BJ (cell line): ENCODE measurements at regions not wholly inside any gene's neighbourhood (a gene's known extent, or its start where the extent isn't known, plus 50 kb on each side); places are given as distances from the start of the nearest gene placed in this dataset.

Source experiments
- CTCF ChIA-PET: fragments of 350-600 bp; formaldehyde crosslinking; extraction: SDS; loops from one replicate; lab custom pipeline; 2021; ENCODE audit warnings: antibody characterized with exemption, inconsistent platforms; lab: Yijun Ruan, JAX
- POLR2A ChIA-PET: fragments of 300-600 bp; sonication (Branson Sonifier 250); formaldehyde crosslinking; extraction: SDS; loops from one replicate; lab custom pipeline; 2021; ENCODE audit warnings: antibody characterized with exemption; lab: Charles Lee
- DNase-seq: peaks from one replicate; pipeline ENCODE4 v3.0.0-alpha.2; 2011; ENCODE audit warnings: low read depth
- H3K27me3 ChIP-seq: 2 replicates; pipeline ENCODE4 v1.6.0; 2011; ENCODE audit warnings: low read length; ENCODE audit not compliant: control insufficient read depth, insufficient read depth
- H3K36me3 ChIP-seq: 2 replicates; pipeline ENCODE4 v1.5.1; 2011; ENCODE audit warnings: low read length; ENCODE audit not compliant: control insufficient read depth, insufficient read depth
- H3K4me3 ChIP-seq: 2 replicates; pipeline ENCODE4 v1.5.1; 2011; ENCODE audit warnings: low read depth, mild to moderate bottlenecking, control low read depth, low read length
- TF ChIP-seq, protein P1 (sequence below): IDR thresholded peaks from 2 replicates; pipeline ENCODE4 v1.5.1; 2011; ENCODE audit warnings: low read depth, mild to moderate bottlenecking, control low read depth, inconsistent platforms, low read length, moderate library complexity; ENCODE audit not compliant: insufficient read depth

DNA sequence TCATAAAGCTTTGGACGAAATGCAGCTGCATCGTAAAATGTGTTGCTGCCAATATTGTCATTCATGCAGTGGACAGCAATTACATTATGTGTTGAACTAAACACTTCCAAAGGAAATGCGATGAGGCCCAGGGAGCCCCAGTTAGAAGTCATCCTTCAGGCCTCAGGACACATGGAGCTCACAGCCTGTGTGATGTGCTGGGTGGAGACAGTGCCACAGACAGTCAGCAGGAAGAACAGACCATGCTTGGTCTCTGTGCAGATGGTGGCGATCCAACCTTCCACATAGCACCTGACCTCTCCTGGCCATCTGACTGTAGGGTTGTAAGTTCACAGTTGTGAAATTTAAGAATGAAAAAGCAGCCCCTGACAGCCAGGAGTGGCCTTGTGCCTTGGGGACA, 118.3 kb upstream of the ALKAL2 start:
- POLR2A ChIA-PET = no interaction called here
- CTCF ChIA-PET = interaction anchor here (0.8 kb wide), 1 partner anchor 85 kb away, joined by 3 read pairs; no protein-coding TSS in a partner anchor
- Histone ChIP-seq H3K27me3 (no peaks in the 10 kb centered on the region), H3K4me3 (no peak overlapping the region), H3K36me3 (no peaks in the 10 kb centered on the region)
- DNase-seq = no peak
- TF ChIP-seq, protein P1, sequence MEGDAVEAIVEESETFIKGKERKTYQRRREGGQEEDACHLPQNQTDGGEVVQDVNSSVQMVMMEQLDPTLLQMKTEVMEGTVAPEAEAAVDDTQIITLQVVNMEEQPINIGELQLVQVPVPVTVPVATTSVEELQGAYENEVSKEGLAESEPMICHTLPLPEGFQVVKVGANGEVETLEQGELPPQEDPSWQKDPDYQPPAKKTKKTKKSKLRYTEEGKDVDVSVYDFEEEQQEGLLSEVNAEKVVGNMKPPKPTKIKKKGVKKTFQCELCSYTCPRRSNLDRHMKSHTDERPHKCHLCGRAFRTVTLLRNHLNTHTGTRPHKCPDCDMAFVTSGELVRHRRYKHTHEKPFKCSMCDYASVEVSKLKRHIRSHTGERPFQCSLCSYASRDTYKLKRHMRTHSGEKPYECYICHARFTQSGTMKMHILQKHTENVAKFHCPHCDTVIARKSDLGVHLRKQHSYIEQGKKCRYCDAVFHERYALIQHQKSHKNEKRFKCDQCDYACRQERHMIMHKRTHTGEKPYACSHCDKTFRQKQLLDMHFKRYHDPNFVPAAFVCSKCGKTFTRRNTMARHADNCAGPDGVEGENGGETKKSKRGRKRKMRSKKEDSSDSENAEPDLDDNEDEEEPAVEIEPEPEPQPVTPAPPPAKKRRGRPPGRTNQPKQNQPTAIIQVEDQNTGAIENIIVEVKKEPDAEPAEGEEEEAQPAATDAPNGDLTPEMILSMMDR = no peak

DNA sequence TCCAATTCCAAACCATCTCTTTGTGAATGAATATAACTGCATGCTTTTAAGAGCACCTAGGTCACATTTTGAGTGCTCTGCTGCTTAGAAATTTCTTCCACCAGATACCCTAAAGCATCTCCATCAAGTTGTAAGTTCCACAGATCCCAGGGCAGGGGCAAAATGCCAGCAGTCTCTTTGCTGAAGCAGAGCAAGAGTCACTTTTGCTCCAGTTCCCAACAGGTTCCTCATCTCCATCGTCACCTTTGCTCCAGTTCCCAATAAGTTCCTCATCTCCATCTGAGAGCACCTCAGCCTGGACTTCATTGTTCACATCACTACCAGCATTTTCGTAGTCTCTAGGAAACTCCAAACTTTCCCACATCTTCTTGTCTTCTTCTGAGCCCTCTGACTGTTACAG, 116.7 kb upstream of the ALKAL2 start:
- POLR2A ChIA-PET = no interaction called here
- H3K36me3 ChIP-seq = no peaks in the 10 kb centered on the region
- H3K27me3 ChIP-seq = no peaks in the 10 kb centered on the region
- no peak for DNase-seq
- CTCF ChIA-PET = no interaction called here
- no peak overlapping the region for H3K4me3 ChIP-seq
- TF ChIP-seq, protein P1 = no peak

DNA sequence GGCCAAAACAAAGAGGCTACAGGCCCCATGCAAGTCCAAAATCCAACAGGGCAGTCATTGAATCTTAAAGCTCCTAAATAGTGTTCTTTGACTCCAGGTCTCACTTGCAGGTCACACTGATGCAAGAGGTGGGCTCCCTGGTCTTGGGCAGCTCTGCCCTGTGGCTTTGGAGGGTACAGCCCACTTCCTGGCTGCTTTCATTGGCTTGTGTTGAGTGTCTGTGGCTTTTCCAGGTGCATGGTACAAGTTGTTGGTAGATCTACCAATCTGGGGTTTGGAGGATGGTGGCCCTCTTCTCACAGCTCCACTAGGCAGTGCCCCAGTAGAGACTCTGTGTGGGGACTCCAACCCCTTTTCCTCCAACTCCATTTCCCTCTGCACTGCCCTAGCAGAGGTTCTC, 115.8 kb upstream of the ALKAL2 start:
- Histone ChIP-seq H3K27me3 (no peaks in the 10 kb centered on the region), H3K4me3 (no peak overlapping the region), H3K36me3 (no peaks in the 10 kb centered on the region)
- DNase-seq = no peak
- POLR2A ChIA-PET = no interaction called here
- TF ChIP-seq, protein P1 = no peak
- CTCF ChIA-PET = no interaction called here

DNA sequence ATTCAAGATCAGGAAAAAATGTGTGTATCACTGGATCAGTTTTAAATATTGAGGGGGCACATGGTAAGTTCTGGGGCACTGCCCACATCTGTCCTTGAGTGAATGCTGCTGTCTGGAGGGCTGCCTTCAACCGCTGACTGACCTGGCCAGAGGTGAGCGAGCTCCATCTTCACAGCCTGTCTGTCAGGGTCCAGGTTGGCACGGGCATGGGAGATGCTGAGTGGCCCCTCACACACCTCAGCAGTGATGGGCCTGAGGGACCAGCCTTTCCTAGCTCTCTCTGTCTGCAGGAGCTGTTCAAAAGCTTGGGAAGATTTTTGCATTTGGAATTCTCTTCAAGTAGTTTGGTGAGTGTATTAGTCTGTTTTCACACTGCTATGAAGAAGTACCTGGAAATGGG, 114.8 kb upstream of the ALKAL2 start:
- H3K4me3 ChIP-seq = no peak overlapping the region
- H3K36me3 ChIP-seq = no peaks in the 10 kb centered on the region
- H3K27me3 ChIP-seq = no peaks in the 10 kb centered on the region
- TF ChIP-seq, protein P1 = no peak
- no peak for DNase-seq
- CTCF ChIA-PET = no interaction called here
- POLR2A ChIA-PET = no interaction called here

DNA sequence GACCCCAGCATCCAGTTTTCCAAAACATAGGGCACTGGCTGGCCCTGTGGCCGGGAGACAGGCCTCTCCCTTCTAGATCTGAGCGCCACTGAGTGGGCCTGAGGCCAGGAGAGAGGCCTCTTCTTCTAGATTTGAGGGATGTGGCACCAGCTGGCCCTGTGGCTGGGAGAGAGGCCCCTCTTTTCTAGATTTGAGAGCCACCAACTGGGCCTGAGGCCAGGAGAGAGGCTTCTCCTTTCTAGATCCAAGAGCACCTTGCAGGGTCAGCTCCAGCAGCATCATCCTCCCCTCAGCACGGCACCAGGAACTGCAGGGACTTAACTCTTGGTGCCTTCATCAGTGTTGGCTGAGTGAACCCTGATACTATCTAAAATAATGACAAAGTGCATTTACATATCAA, 114.3 kb upstream of the ALKAL2 start:
- H3K4me3 ChIP-seq = no peak overlapping the region
- ChIA-PET POLR2A (no interaction called here), CTCF (no interaction called here)
- H3K36me3 ChIP-seq = no peaks in the 10 kb centered on the region
- TF ChIP-seq, protein P1 = no peak
- DNase-seq = no peak
- H3K27me3 ChIP-seq = no peaks in the 10 kb centered on the region
